Ascending aorta (tissue), 2 donors: ENCODE measurements at regions not wholly inside any gene's neighbourhood (a gene's known extent, or its start where the extent isn't known, plus 50 kb on each side); places are given as distances from the start of the nearest gene placed in this dataset.

ENCODE experiments used
- DNase-seq, 2 donors: peaks; one replicate each; pipeline ENCODE4 v3.0.0-alpha.2; 2019; ENCODE audit warnings: low spot score in 2 of 2
- H3K27ac ChIP-seq, 2 donors: fragments of 200-600 bp; sonication (generic); one replicate each; pipeline ENCODE4 v1.5.1; 2016 to 2017; ENCODE audit warnings: mild to moderate bottlenecking in 1 of 2
- H3K27me3 ChIP-seq: fragments of 200-600 bp; sonication (generic); one replicate; pipeline ENCODE4 v1.5.1; 2017
- H3K36me3 ChIP-seq, 2 donors: fragments of 200-600 bp; sonication (generic); one replicate each; pipeline ENCODE4 v1.5.1; 2016
- H3K4me1 ChIP-seq, 2 donors: fragments of 200-600 bp; sonication (generic); one replicate each; pipeline ENCODE4 v1.5.1; 2016 to 2017; ENCODE audit warnings: mild to moderate bottlenecking in 1 of 2
- H3K4me3 ChIP-seq, 2 donors: fragments of 200-600 bp; sonication (generic); one replicate each; pipeline ENCODE4 v1.5.1; 2016 to 2017; ENCODE audit warnings: mild to moderate bottlenecking in 1 of 2
- H3K9me3 ChIP-seq, 2 donors: fragments of 200-600 bp; sonication (generic); one replicate each; pipeline ENCODE4 v1.5.1; 2016
- CTCF ChIP-seq, 3 experiments: fragments of 200-600 bp in 2 of 3; fragments of 450-650 bp in 1 of 3; sonication (generic) in 2 of 3; IDR thresholded peaks; one replicate each; pipeline ENCODE4 v1.5.1; 2016 to 2019; ENCODE audit warnings: antibody characterized with exemption in 3 of 3, mild to moderate bottlenecking in 1 of 3, moderate library complexity in 1 of 3
- intact Hi-C: fragments of 100-400 bp; cut with DNase I; formaldehyde crosslinking; loops from one replicate; pipeline ENCODE4 v1.15.1; 2023

DNA sequence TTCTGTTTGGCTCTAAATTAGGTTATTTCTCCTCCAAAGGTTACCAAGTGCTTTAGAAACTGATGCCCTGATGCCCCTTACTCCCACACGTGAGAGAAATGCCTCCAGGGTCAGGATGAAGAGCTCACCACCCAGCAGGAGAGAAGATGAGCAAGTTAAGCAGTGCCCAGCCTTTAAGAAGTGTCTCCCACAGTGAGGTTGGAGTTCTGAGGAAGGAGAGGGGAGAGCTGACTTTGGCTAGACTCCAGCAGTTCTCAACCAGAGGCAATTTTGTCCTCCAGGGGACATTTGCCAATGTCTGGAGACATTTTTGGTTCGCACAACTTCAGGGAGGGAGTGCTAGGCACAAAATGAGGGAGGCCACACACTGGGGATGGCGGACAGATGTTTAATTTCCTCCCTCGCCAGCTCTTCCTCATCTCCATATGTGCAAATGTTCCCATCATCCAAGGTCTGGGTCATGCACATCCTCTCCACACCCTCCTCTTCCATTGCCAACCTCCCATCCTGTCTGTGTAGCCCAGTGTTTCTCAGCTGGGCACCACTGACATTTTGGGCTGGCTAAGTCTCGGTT, 50.6 kb upstream of the SLC7A14 start:
- no peak for DNase-seq
- Histone ChIP-seq H3K9me3 (no peaks in the 10 kb centered on the region), H3K4me3 (no peak overlapping the region), H3K27me3 (no peaks in the 10 kb centered on the region), H3K4me1 (no peaks in the 10 kb centered on the region), H3K27ac (no peak overlapping the region), H3K36me3 (no peaks in the 10 kb centered on the region)
- intact Hi-C loops: no loop called here
- no peak for TF ChIP-seq CTCF (IDR thresholded peaks at IDR 0.05)
